ENCODE measurements at regions not wholly inside any gene's neighbourhood (a gene's known extent, or its start where the extent isn't known, plus 50 kb on each side); places are given as distances from the start of the nearest gene placed in this dataset.

DNA sequence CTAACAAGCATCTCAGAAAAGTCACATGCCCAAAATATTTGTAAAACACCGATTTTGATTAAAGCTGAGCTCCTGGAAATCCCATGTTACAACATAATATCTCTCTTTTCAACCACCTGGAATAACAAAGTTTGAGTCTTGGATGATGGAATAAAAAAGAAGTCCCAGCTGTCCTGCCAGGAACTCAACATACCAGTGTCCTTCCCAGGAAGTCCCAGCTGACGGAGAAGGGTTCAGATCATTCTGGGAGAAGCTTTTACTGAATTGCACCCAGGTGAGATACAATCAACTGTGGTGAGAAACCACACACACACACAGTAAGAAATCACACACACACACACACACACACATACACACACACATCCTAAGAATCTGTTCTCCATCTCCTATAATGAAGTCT, 413.1 kb upstream of the PKDCC start:
- Histone ChIP-seq H3K9me3 (ENCODE audit: control insufficient read depth in 2 of 2, insufficient read depth in 1 of 2, low read depth in 1 of 2, low read length in 1 of 2) (no peaks in the 10 kb centered on the region), H3K27me3 (ENCODE audit: control insufficient read depth in 3 of 3, insufficient read depth in 3 of 3, low read length in 3 of 3) (no peaks in the 10 kb centered on the region), H3K36me3 (ENCODE audit: control insufficient read depth in 3 of 3, insufficient read depth in 2 of 3, low read depth in 1 of 3, low read length in 3 of 3) (no peaks in the 10 kb centered on the region), H3K27ac (ENCODE audit: low read depth in 1 of 3, low read length in 2 of 3) (no peak overlapping the region), H3K4me1 (ENCODE audit: control insufficient read depth in 3 of 3, insufficient read depth in 2 of 3, low read depth in 1 of 3, low read length in 2 of 3) (no peaks in the 10 kb centered on the region), H3K4me3 (ENCODE audit: low read depth in 1 of 3, low read length in 3 of 3) (no peak overlapping the region)
- FAIRE-seq (no peak), DNase-seq (no peak)
- WGBS, 3 donors = 77 to 81% (median 78%) methylated on average over 2 of the region's 2 CpGs

GRCh38 chr2:41644936-41645335, 402.9 kb upstream of the PKDCC start:
- no peaks in the 10 kb centered on the region for H3K9me3 ChIP-seq (ENCODE audit: control insufficient read depth in 2 of 2, insufficient read depth in 1 of 2, low read depth in 1 of 2, low read length in 1 of 2)
- 69 to 88% (median 75%) methylated on average over 2 of the region's 2 CpGs for WGBS, 3 donors
- no peak for FAIRE-seq
- no peak for DNase-seq
- no peaks in the 10 kb centered on the region for H3K4me1 ChIP-seq (ENCODE audit: control insufficient read depth in 3 of 3, insufficient read depth in 2 of 3, low read depth in 1 of 3, low read length in 2 of 3)
- H3K27ac ChIP-seq (ENCODE audit: low read depth in 1 of 3, low read length in 2 of 3) = no peak overlapping the region
- no peaks in the 10 kb centered on the region for H3K36me3 ChIP-seq (ENCODE audit: control insufficient read depth in 3 of 3, insufficient read depth in 2 of 3, low read depth in 1 of 3, low read length in 3 of 3)
- no peaks in the 10 kb centered on the region for H3K27me3 ChIP-seq (ENCODE audit: control insufficient read depth in 3 of 3, insufficient read depth in 3 of 3, low read length in 3 of 3)
- no peak overlapping the region for H3K4me3 ChIP-seq (ENCODE audit: low read depth in 1 of 3, low read length in 3 of 3)

DNA sequence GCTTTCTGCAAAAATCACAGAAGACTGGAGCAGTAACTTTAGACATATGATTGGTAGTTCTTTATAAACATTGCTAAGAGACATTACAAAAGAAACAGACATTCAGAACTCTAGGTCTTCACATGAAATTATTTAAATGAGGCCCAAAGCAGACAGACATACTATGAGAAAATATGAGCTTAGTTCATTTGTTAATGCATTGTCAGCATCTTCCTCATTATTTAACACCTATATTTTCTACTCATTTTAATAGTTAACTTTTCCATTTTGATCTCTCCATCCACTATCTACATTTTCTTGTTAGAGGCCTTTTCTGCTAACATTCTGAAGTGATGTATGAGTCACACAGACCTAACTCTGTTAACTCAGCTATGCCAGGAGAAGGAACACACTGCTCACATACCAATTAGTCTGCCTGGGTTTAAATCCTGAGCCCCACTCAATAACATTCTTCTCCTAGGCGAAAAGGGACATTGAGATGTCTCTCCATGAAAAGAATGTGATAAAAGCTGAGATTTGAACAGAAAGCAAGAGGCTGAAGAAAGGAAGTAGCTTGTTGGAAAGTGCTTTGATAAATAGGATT, 400.3 kb upstream of the PKDCC start:
- no peaks in the 10 kb centered on the region for H3K4me1 ChIP-seq (ENCODE audit: control insufficient read depth in 3 of 3, insufficient read depth in 2 of 3, low read depth in 1 of 3, low read length in 2 of 3)
- H3K36me3 ChIP-seq (ENCODE audit: control insufficient read depth in 3 of 3, insufficient read depth in 2 of 3, low read depth in 1 of 3, low read length in 3 of 3) = no peaks in the 10 kb centered on the region
- DNase-seq (no peak), FAIRE-seq (no peak)
- H3K27me3 ChIP-seq (ENCODE audit: control insufficient read depth in 3 of 3, insufficient read depth in 3 of 3, low read length in 3 of 3) = no peaks in the 10 kb centered on the region
- no peaks in the 10 kb centered on the region for H3K9me3 ChIP-seq (ENCODE audit: control insufficient read depth in 2 of 2, insufficient read depth in 1 of 2, low read depth in 1 of 2, low read length in 1 of 2)
- no peak overlapping the region for H3K4me3 ChIP-seq (ENCODE audit: low read depth in 1 of 3, low read length in 3 of 3)
- 77 to 82% (median 81%) methylated on average over 1 of the region's 1 CpG for WGBS, 3 donors
- H3K27ac ChIP-seq (ENCODE audit: low read depth in 1 of 3, low read length in 2 of 3) = no peak overlapping the region

GRCh38 chr2:41657226-41657625, 390.6 kb upstream of the PKDCC start:
- FAIRE-seq (no peak), DNase-seq (no peak)
- Histone ChIP-seq H3K27ac (ENCODE audit: low read depth in 1 of 3, low read length in 2 of 3) (no peak overlapping the region), H3K4me1 (ENCODE audit: control insufficient read depth in 3 of 3, insufficient read depth in 2 of 3, low read depth in 1 of 3, low read length in 2 of 3) (no peaks in the 10 kb centered on the region), H3K36me3 (ENCODE audit: control insufficient read depth in 3 of 3, insufficient read depth in 2 of 3, low read depth in 1 of 3, low read length in 3 of 3) (no peaks in the 10 kb centered on the region), H3K27me3 (ENCODE audit: control insufficient read depth in 3 of 3, insufficient read depth in 3 of 3, low read length in 3 of 3) (no peaks in the 10 kb centered on the region), H3K4me3 (ENCODE audit: low read depth in 1 of 3, low read length in 3 of 3) (no peak overlapping the region), H3K9me3 (ENCODE audit: control insufficient read depth in 2 of 2, insufficient read depth in 1 of 2, low read depth in 1 of 2, low read length in 1 of 2) (peaks cover 0 to 2% of the 10 kb centered on the region in 2 donors)

GRCh38 chr2:41659758-41660157, 388.1 kb upstream of the PKDCC start:
- Histone ChIP-seq H3K9me3 (ENCODE audit: control insufficient read depth in 2 of 2, insufficient read depth in 1 of 2, low read depth in 1 of 2, low read length in 1 of 2) (peaks cover 0 to 2% of the 10 kb centered on the region in 2 donors), H3K36me3 (ENCODE audit: control insufficient read depth in 3 of 3, insufficient read depth in 2 of 3, low read depth in 1 of 3, low read length in 3 of 3) (no peaks in the 10 kb centered on the region), H3K27ac (ENCODE audit: low read depth in 1 of 3, low read length in 2 of 3) (no peak overlapping the region), H3K4me1 (ENCODE audit: control insufficient read depth in 3 of 3, insufficient read depth in 2 of 3, low read depth in 1 of 3, low read length in 2 of 3) (no peaks in the 10 kb centered on the region), H3K4me3 (ENCODE audit: low read depth in 1 of 3, low read length in 3 of 3) (no peak overlapping the region), H3K27me3 (ENCODE audit: control insufficient read depth in 3 of 3, insufficient read depth in 3 of 3, low read length in 3 of 3) (no peaks in the 10 kb centered on the region)
- no peak for FAIRE-seq
- DNase-seq = no peak

GRCh38 chr2:41662461-41662860, 385.4 kb upstream of the PKDCC start:
- Histone ChIP-seq H3K4me1 (ENCODE audit: control insufficient read depth in 3 of 3, insufficient read depth in 2 of 3, low read depth in 1 of 3, low read length in 2 of 3) (no peaks in the 10 kb centered on the region), H3K9me3 (ENCODE audit: control insufficient read depth in 2 of 2, insufficient read depth in 1 of 2, low read depth in 1 of 2, low read length in 1 of 2) (peaks cover 0 to 2% of the 10 kb centered on the region in 2 donors), H3K4me3 (ENCODE audit: low read depth in 1 of 3, low read length in 3 of 3) (no peak overlapping the region), H3K27ac (ENCODE audit: low read depth in 1 of 3, low read length in 2 of 3) (no peak overlapping the region), H3K36me3 (ENCODE audit: control insufficient read depth in 3 of 3, insufficient read depth in 2 of 3, low read depth in 1 of 3, low read length in 3 of 3) (no peaks in the 10 kb centered on the region), H3K27me3 (ENCODE audit: control insufficient read depth in 3 of 3, insufficient read depth in 3 of 3, low read length in 3 of 3) (no peaks in the 10 kb centered on the region)
- no peak for FAIRE-seq
- DNase-seq = no peak

GRCh38 chr2:41663056-41663455, 384.8 kb upstream of the PKDCC start:
- Histone ChIP-seq H3K4me3 (ENCODE audit: low read depth in 1 of 3, low read length in 3 of 3) (no peak overlapping the region), H3K4me1 (ENCODE audit: control insufficient read depth in 3 of 3, insufficient read depth in 2 of 3, low read depth in 1 of 3, low read length in 2 of 3) (no peaks in the 10 kb centered on the region), H3K27ac (ENCODE audit: low read depth in 1 of 3, low read length in 2 of 3) (no peak overlapping the region), H3K27me3 (ENCODE audit: control insufficient read depth in 3 of 3, insufficient read depth in 3 of 3, low read length in 3 of 3) (no peaks in the 10 kb centered on the region), H3K9me3 (ENCODE audit: control insufficient read depth in 2 of 2, insufficient read depth in 1 of 2, low read depth in 1 of 2, low read length in 1 of 2) (peaks cover 0 to 2% of the 10 kb centered on the region in 2 donors), H3K36me3 (ENCODE audit: control insufficient read depth in 3 of 3, insufficient read depth in 2 of 3, low read depth in 1 of 3, low read length in 3 of 3) (no peaks in the 10 kb centered on the region)
- WGBS, 3 donors = 33 to 67% (median 34%) methylated on average over 5 of the region's 5 CpGs
- FAIRE-seq (no peak), DNase-seq (no peak)

DNA sequence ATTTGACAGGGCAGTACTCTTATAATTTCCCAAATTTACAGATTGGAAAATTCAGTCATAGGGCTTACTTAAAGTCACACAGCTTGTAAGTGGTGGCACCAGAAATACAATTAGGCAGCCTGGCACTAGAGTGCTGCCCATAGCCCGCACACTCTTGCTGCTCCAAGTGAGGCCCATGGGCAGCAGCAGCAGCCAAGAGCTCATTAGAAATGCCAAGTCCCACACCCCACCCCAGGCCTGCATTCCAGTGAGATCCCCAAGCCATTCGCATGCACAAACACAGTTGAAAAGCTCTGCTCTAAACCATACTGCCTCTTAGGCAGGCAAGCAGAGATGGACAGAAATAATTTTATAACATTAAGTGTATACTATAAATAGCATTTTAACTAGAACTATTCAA, 379.3 kb upstream of the PKDCC start:
- 78 to 89% (median 81%) methylated on average over 2 of the region's 2 CpGs for WGBS, 3 donors
- no peak overlapping the region for H3K4me3 ChIP-seq (ENCODE audit: low read depth in 1 of 3, low read length in 3 of 3)
- no peak overlapping the region for H3K27ac ChIP-seq (ENCODE audit: low read depth in 1 of 3, low read length in 2 of 3)
- FAIRE-seq = no peak
- H3K4me1 ChIP-seq (ENCODE audit: control insufficient read depth in 3 of 3, insufficient read depth in 2 of 3, low read depth in 1 of 3, low read length in 2 of 3) = no peaks in the 10 kb centered on the region
- H3K27me3 ChIP-seq (ENCODE audit: control insufficient read depth in 3 of 3, insufficient read depth in 3 of 3, low read length in 3 of 3) = no peaks in the 10 kb centered on the region
- no peaks in the 10 kb centered on the region for H3K9me3 ChIP-seq (ENCODE audit: control insufficient read depth in 2 of 2, insufficient read depth in 1 of 2, low read depth in 1 of 2, low read length in 1 of 2)
- no peaks in the 10 kb centered on the region for H3K36me3 ChIP-seq (ENCODE audit: control insufficient read depth in 3 of 3, insufficient read depth in 2 of 3, low read depth in 1 of 3, low read length in 3 of 3)
- DNase-seq = no peak

DNA sequence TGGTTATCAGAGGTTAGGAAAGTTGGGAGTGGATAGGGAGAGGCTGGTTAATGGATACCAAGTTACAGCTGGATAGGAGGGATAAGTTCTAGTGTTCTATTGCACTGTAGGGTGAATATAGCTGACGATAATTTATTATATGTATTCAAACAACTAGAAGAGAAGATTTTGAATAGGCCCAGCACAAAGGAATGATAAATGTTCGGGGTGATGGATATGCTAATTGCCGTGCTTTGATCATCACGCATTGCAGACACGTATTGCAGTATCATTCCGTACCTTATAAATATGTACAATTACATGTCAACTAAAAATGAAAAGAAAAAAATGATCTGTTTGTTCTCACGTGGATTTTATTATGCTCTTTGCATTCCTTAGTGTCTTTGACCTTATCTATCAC, 369.2 kb upstream of the PKDCC start:
- H3K4me3 ChIP-seq (ENCODE audit: low read depth in 1 of 3, low read length in 3 of 3) = no peak overlapping the region
- H3K9me3 ChIP-seq (ENCODE audit: control insufficient read depth in 2 of 2, insufficient read depth in 1 of 2, low read depth in 1 of 2, low read length in 1 of 2) = no peaks in the 10 kb centered on the region
- H3K4me1 ChIP-seq (ENCODE audit: control insufficient read depth in 3 of 3, insufficient read depth in 2 of 3, low read depth in 1 of 3, low read length in 2 of 3) = no peaks in the 10 kb centered on the region
- WGBS, 3 donors = 46 to 71% (median 60%) methylated on average over 7 of the region's 7 CpGs
- FAIRE-seq = no peak
- H3K36me3 ChIP-seq (ENCODE audit: control insufficient read depth in 3 of 3, insufficient read depth in 2 of 3, low read depth in 1 of 3, low read length in 3 of 3) = no peaks in the 10 kb centered on the region
- no peak for DNase-seq
- no peak overlapping the region for H3K27ac ChIP-seq (ENCODE audit: low read depth in 1 of 3, low read length in 2 of 3)
- H3K27me3 ChIP-seq (ENCODE audit: control insufficient read depth in 3 of 3, insufficient read depth in 3 of 3, low read length in 3 of 3) = no peaks in the 10 kb centered on the region
